H9 (cell line): ENCODE measurements at regions not wholly inside any gene's neighbourhood (a gene's known extent, or its start where the extent isn't known, plus 50 kb on each side); places are given as distances from the start of the nearest gene placed in this dataset.

Source experiments
- DNase-seq: peaks from one replicate; pipeline ENCODE4 v3.0.0-alpha.2; 2017
- H2AFZ ChIP-seq: one replicate; pipeline ENCODE4 v1.6.1; 2013; ENCODE audit warnings: mild to moderate bottlenecking, low read length, control low read depth, moderate library complexity
- H2AK5ac ChIP-seq: 2 replicates; pipeline ENCODE4 v1.6.1; 2013; ENCODE audit warnings: low read length, control low read depth, mixed read lengths; ENCODE audit not compliant: insufficient read length
- H2BK120ac ChIP-seq: one replicate; pipeline ENCODE4 v1.6.1; 2013; ENCODE audit warnings: low read depth, mild to moderate bottlenecking, low read length, control low read depth, inconsistent platforms; ENCODE audit not compliant: poor library complexity, severe bottlenecking
- H2BK12ac ChIP-seq: 2 replicates; pipeline ENCODE4 v1.6.1; 2013; ENCODE audit warnings: low read length, control low read depth, mixed read lengths, low read depth; ENCODE audit not compliant: insufficient read length
- H2BK15ac ChIP-seq: 2 replicates; pipeline ENCODE4 v1.6.1; 2013; ENCODE audit warnings: low read depth, low read length, control low read depth
- H2BK20ac ChIP-seq: one replicate; pipeline ENCODE4 v1.6.1; 2013; ENCODE audit warnings: low read depth, mild to moderate bottlenecking, low read length, control low read depth, inconsistent platforms; ENCODE audit not compliant: poor library complexity, severe bottlenecking
- H2BK5ac ChIP-seq: 2 replicates; pipeline ENCODE4 v1.6.1; 2013; ENCODE audit warnings: low read length, control low read depth, mixed read lengths; ENCODE audit not compliant: insufficient read length
- H3K14ac ChIP-seq: 2 replicates; pipeline ENCODE4 v1.6.1; 2013; ENCODE audit warnings: low read length, control low read depth; ENCODE audit not compliant: insufficient read depth
- H3K18ac ChIP-seq: 2 replicates; pipeline ENCODE4 v1.6.1; 2013; ENCODE audit warnings: low read depth, mild to moderate bottlenecking, mixed read lengths, low read length, control low read depth; ENCODE audit not compliant: insufficient read length
- H3K23ac ChIP-seq: 2 replicates; pipeline ENCODE4 v1.6.1; 2013; ENCODE audit warnings: low read length, control low read depth, mixed read lengths, low read depth; ENCODE audit not compliant: insufficient read length
- H3K23me2 ChIP-seq: 2 replicates; pipeline ENCODE4 v1.6.1; 2013; ENCODE audit warnings: low read depth, mild to moderate bottlenecking, mixed read lengths, low read length, control low read depth; ENCODE audit not compliant: insufficient read length, poor library complexity, severe bottlenecking
- H3K27ac ChIP-seq: 2 replicates; pipeline ENCODE4 v1.5.1; 2013; ENCODE audit warnings: low read length, control low read depth, mixed read lengths, low read depth; ENCODE audit not compliant: insufficient read length
- H3K27me3 ChIP-seq: 2 replicates; pipeline ENCODE4 v1.6.1; 2013; ENCODE audit warnings: low read length, control low read depth, inconsistent platforms; ENCODE audit not compliant: insufficient read depth
- H3K4ac ChIP-seq: 2 replicates; pipeline ENCODE4 v1.6.1; 2013; ENCODE audit warnings: low read depth, mild to moderate bottlenecking, control low read depth, inconsistent platforms, low read length, moderate library complexity
- H3K4me1 ChIP-seq: 2 replicates; pipeline ENCODE4 v1.6.1; 2013; ENCODE audit warnings: low read length, control low read depth, inconsistent platforms; ENCODE audit not compliant: insufficient read depth
- H3K4me2 ChIP-seq: 2 replicates; pipeline ENCODE4 v1.6.1; 2013; ENCODE audit warnings: low read length, control low read depth, mixed read lengths; ENCODE audit not compliant: insufficient read length, insufficient read depth
- H3K56ac ChIP-seq: 2 replicates; pipeline ENCODE4 v1.6.1; 2013; ENCODE audit warnings: low read depth, mild to moderate bottlenecking, mixed read lengths, low read length, control low read depth; ENCODE audit not compliant: insufficient read length
- H3K79me1 ChIP-seq: 2 replicates; pipeline ENCODE4 v1.6.1; 2013; ENCODE audit warnings: low read depth, mild to moderate bottlenecking, moderate library complexity, low read length, control low read depth, inconsistent platforms; ENCODE audit not compliant: insufficient read depth, poor library complexity, severe bottlenecking
- H3K79me2 ChIP-seq: 2 replicates; pipeline ENCODE4 v1.6.1; 2013; ENCODE audit warnings: low read length, control low read depth, inconsistent platforms; ENCODE audit not compliant: insufficient read depth
- H3K9ac ChIP-seq: 2 replicates; pipeline ENCODE4 v1.6.1; 2013; ENCODE audit warnings: low read length, control low read depth, mixed read lengths; ENCODE audit not compliant: insufficient read length; ENCODE audit errors: extremely low read depth
- H3K9me3 ChIP-seq: one replicate; pipeline ENCODE4 v1.6.1; 2013; ENCODE audit warnings: low read depth, low read length, inconsistent platforms; ENCODE audit not compliant: control insufficient read depth
- H3T11ph ChIP-seq: one replicate; pipeline ENCODE4 v1.6.1; 2013; ENCODE audit warnings: mild to moderate bottlenecking, low read length, control low read depth, inconsistent platforms
- H4K20me1 ChIP-seq: one replicate; pipeline ENCODE4 v1.6.1; 2013; ENCODE audit not compliant: control insufficient read depth, insufficient read length, insufficient read depth
- H4K5ac ChIP-seq: 2 replicates; pipeline ENCODE4 v1.6.1; 2013; ENCODE audit warnings: low read depth, mild to moderate bottlenecking, mixed read lengths, low read length, control low read depth; ENCODE audit not compliant: insufficient read length
- H4K8ac ChIP-seq: replicated peaks from 2 replicates; pipeline ENCODE4 v1.6.1; 2013; ENCODE audit warnings: low read length, control low read depth, mixed read lengths, low read depth; ENCODE audit not compliant: insufficient read length
- H4K91ac ChIP-seq: 2 replicates; pipeline ENCODE4 v1.6.1; 2013; ENCODE audit warnings: low read depth, mild to moderate bottlenecking, moderate library complexity, mixed read lengths, low read length, control low read depth; ENCODE audit not compliant: insufficient read length
- H3K27ac Mint-ChIP-seq, 3 experiments: 2 replicates in 2 of 3; 3 replicates in 1 of 3; pipeline ENCODE4 v1.8.0; 2020 to 2021; ENCODE audit warnings: mixed read lengths in 3 of 3, mild to moderate bottlenecking in 1 of 3, moderate library complexity in 1 of 3
- H3K27me3 Mint-ChIP-seq: 2 replicates; pipeline ENCODE4 v1.8.0; 2021; ENCODE audit warnings: low read depth, mild to moderate bottlenecking, moderate library complexity, mixed read lengths
- H3K36me3 Mint-ChIP-seq, 3 experiments: 2 replicates in 2 of 3; 3 replicates in 1 of 3; pipeline ENCODE4 v1.8.0; 2020 to 2021; ENCODE audit warnings: low read depth in 3 of 3, mixed read lengths in 3 of 3; ENCODE audit not compliant: insufficient read depth in 1 of 3
- H3K4me1 Mint-ChIP-seq, 2 experiments: 2 replicates each; pipeline ENCODE4 v1.8.0; 2020; ENCODE audit warnings: mixed read lengths in 2 of 2
- H3K4me3 Mint-ChIP-seq, 2 experiments: 2 replicates in 1 of 2; 3 replicates in 1 of 2; pipeline ENCODE4 v1.8.0; 2020 to 2021; ENCODE audit warnings: mild to moderate bottlenecking in 2 of 2, mixed read lengths in 2 of 2, moderate library complexity in 1 of 2
- H3K9me3 Mint-ChIP-seq, 2 experiments: 2 replicates in 1 of 2; 3 replicates in 1 of 2; pipeline ENCODE4 v1.8.0; 2020; ENCODE audit warnings: mild to moderate bottlenecking in 2 of 2, mixed read lengths in 2 of 2, moderate library complexity in 1 of 2
- CTCF ChIP-seq: fragments of 200-600 bp; sonication (generic); conservative IDR thresholded peaks from 3 replicates; pipeline ENCODE4 v1.8.0; 2021; ENCODE audit warnings: antibody characterized with exemption, mild to moderate bottlenecking
- WGBS: extraction: QIAGEN DNeasy Blood & Tissue Kit; methylation state at CpG from one replicate; pipeline ENCODE4 v1.1.7; 2013; ENCODE audit warnings: missing lambda C conversion rate, low lambda C conversion rate, mixed read lengths; ENCODE audit not compliant: insufficient read length; ENCODE audit errors: extremely low coverage; 5-methylcytosine and 5-hydroxymethylcytosine counted together

GRCh38 chr22:49299821-49300231 is 527.8 kb downstream of the BRD1 start:
- Histone ChIP-seq H2BK120ac (no peak overlapping the region), H4K8ac (no peak overlapping the region), H2AK5ac (no peak overlapping the region), H3K23ac (no peak overlapping the region), H3K9ac (no peak overlapping the region), H4K20me1 (no peaks in the 10 kb centered on the region), H3T11ph (no peak overlapping the region), H3K79me2 (no peaks in the 10 kb centered on the region), H3K79me1 (no peaks in the 10 kb centered on the region), H2BK15ac (no peak overlapping the region), H4K5ac (no peak overlapping the region), H2AFZ (no peak overlapping the region), H2BK12ac (no peak overlapping the region), H3K4me1 (no peaks in the 10 kb centered on the region; the same call in 1 of the 2 replicates), H3K14ac (no peak overlapping the region; the same call in 1 of the 2 replicates), H3K56ac (no peak overlapping the region), H3K27ac (no peak overlapping the region), H3K18ac (no peak overlapping the region), H2BK20ac (no peak overlapping the region), H2BK5ac (no peak overlapping the region), H3K4me2 (no peak overlapping the region), H4K91ac (no peak overlapping the region), H3K4ac (no peak overlapping the region), H3K23me2 (no peaks in the 10 kb centered on the region), H3K9me3 (no peaks in the 10 kb centered on the region), H3K27me3 (no peaks in the 10 kb centered on the region; the same call in 1 of the 2 replicates)
- no peaks in the 10 kb centered on the region for H3K9me3 Mint-ChIP-seq
- TF ChIP-seq CTCF = no peak
- no CpG with 5 or more reads among the region's 13 CpGs for WGBS
- H3K36me3 Mint-ChIP-seq = no peaks in the 10 kb centered on the region; a peak in 1 of 7 replicates
- no peak overlapping the region for H3K4me3 Mint-ChIP-seq
- peaks cover 4% of the 10 kb centered on the region in 2 experiments for H3K4me1 Mint-ChIP-seq
- H3K27me3 Mint-ChIP-seq = peaks cover 23% of the 10 kb centered on the region
- H3K27ac Mint-ChIP-seq = no peak overlapping the region; a peak in 1 of 7 replicates
- DNase-seq = no peak
